Kidney glomerular epithelial cell (primary cell): ENCODE measurements at regions not wholly inside any gene's neighbourhood (a gene's known extent, or its start where the extent isn't known, plus 50 kb on each side); places are given as distances from the start of the nearest gene placed in this dataset.

ENCODE experiments used
- DNase-seq: peaks from one replicate; lab custom pipeline; 2025; lab: John Stamatoyannopoulos, UW

DNA sequence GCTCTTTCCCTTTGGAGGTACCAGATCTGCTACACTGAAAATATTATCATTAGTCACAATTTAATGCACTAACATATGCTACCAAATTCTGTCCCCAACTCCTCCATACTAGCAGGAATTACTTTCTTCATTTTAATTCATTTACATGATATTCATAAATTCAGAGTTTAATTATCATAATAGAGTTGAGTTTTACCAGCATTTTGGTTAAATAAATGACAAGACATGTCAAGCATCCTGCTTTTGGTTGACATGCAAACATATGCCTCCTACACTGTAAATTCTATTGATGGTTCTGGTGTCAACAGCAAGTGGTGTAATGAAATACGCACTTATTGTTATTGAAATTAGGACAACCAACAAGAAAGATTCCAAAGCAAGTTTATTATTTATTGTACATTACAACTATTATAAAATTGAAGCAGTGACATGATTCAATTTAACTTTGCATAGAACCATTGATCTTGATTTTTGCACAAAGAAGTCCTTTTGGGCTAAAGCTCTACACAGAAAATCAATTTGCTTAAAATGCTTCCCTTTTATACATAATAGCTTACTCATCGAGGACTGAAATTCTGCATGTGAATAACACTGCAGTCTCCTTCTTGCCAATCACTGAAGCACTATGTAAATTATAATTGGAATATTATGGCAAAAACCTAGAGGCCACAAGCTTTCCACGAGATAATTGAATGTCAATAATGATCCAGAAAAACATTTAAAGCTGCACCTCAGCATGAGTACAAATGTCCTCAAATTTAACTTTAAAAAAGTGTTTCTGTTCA lies 728.6 kb upstream of the ADGRL2 start:
- DNase-seq = no peak

DNA sequence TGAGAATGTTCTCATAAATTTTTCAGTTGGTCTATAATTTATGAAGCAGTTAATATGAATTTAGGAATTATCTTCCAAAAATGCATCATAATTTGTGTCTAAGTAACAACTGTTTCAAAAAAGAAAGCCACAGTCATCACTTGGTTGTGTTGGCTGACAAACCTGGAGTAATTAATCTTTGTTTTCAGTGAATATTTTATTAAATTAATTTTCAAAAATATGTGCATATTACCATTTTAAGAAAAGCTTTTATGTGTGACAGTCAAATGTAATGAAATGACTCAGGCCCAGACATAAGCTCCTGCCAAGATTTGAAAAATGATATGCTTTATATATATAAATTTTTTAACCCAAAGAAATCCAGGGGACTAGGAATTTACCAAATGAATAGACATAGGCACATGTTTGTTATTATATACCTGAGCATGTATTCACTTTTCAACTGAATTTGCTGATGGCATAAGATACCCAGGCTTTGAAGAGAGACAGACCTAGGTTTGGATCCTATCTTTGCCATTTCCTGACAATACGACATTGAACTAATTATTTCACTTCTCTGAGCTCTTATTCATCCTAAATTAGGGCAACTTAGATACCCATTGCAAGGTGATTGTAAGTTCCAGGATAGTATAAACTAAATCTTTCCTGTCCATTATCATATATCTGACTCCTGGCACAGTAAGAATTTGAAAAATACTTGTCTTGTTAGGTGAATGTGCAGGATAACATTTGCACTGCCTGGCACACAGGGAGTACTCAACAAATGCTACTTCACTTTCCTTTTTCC lies 729.5 kb upstream of the ADGRL2 start:
- no peak for DNase-seq

- no peak for DNase-seq
These were observed 730.9 kb upstream of the ADGRL2 start for GRCh38 chr1:81069856-81070255.

DNA sequence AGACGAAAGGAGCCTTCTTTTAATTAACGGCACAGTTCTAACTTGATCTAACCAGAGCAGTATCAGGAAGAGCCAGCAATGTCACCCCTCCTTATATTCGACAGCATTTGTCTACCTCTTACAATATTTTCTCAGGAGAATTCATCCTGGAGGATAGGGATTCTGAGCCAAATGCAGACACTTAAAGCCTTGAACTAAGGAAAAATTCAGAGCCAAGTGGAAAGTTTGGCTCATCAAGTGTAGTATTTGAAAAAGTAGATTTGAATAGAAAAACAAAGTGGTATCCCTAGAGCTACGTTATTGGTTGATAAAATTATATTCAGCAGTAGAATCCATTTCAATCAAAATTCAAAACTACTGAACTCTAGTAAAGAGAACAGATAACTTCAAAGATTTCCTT lies 732.0 kb upstream of the ADGRL2 start:
- DNase-seq = no peak

- DNase-seq = no peak
These were observed 746.9 kb upstream of the ADGRL2 start for GRCh38 chr1:81053826-81054225.

DNA sequence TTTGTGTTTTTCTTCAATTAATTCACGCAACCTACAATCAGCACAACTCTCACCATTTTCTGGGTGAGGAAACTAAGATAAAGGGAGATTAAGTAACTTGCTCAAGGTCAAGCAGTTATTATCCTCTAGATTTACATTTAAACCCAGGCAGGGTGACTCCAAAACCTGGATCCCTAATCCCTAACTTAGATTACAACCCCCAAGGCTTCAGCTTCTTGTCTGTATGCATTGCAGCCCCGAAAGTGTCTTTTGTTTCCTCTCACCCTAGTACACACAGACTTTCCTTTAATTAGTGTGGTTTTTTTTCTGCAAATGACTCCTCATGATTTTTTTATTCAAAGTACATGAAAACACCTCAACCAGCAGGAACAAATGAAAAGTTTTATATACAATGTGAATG lies 748.6 kb upstream of the ADGRL2 start:
- DNase-seq = no peak

- no peak for DNase-seq
These were observed 750.3 kb upstream of the ADGRL2 start for GRCh38 chr1:81050390-81050789.

- DNase-seq = no peak
These were observed 756.0 kb upstream of the ADGRL2 start for GRCh38 chr1:81044708-81045107.

- no peak for DNase-seq
These were observed 758.5 kb upstream of the ADGRL2 start for GRCh38 chr1:81042225-81042624.

DNA sequence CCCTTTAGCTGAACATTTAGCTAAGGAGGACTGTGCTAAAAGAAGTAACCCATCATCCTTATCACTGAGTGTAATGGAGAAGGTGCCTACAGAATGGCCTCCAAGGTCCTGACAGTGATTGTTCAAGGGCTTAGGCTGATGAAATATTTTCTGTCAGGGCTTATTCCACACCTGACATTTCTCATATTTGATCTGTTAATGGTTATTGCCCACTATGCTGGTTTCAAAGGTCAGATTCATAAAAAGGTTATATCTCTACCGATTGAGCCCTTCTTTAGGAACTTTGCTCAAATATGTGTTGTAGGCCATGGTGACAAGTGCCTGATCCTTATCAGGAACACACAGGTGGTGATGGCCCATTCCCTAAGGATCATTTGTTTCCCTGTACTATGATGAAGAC lies 766.4 kb upstream of the ADGRL2 start:
- no peak for DNase-seq

DNA sequence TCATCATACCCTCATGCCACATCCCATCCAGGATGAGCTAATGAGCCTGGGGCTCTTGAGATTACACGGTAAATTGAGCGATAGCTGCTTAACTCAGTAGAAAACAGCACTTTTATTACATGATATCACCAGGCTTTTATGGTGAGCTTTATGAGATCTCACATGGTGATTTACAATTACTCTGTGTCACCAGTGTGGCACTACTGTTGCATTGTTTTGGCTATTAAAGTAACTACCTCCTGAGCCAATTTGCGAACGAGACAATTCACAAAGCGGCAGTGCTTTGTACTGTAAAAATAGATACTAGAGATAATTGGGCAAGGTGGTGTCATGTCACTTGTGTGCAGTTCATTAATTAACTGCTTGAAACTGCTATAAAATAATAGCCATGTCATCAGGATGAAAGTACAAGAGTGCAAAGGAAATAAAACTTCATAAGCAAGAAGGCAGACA lies 767.7 kb upstream of the ADGRL2 start:
- no peak for DNase-seq

DNA sequence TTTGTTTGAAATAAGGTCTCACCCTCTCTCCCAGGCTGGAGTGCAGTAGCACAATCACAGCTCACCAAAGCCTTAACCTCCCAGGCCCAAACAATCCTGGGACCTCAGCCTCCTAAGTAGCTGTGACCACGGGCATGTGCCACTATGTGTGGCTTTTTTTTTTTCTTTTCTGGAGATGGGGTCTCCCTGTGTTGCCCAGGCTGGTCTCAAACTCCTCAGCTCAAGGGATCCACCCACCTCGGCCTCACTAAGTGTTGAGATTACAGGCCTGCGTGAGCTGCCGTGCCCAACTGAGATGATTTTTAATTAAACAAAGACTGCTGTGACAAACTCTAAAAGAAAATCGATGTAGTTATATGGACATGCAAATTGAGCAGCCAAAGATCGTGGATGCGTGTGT lies 768.4 kb upstream of the ADGRL2 start:
- DNase-seq = no peak

DNA sequence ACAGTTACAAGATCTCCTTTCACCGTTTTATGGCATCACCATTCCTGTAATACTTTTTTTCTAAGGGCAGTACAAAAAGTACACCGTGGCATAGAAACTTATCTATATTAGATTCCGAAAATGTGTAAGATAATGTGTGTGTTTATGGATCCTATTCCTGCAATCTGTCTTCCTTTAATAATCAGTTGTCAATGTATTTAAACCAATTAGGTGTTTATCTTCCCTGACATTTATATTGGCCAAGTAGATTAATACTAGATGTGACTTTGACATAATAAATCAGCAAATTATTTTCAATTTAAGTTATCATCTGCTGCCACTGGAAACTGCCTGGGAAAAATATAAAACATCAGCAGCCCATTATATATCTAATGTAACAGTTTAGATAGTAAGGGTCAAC lies 770.3 kb upstream of the ADGRL2 start:
- no peak for DNase-seq

- DNase-seq = no peak
These were observed 771.5 kb upstream of the ADGRL2 start for GRCh38 chr1:81029266-81029665.

DNA sequence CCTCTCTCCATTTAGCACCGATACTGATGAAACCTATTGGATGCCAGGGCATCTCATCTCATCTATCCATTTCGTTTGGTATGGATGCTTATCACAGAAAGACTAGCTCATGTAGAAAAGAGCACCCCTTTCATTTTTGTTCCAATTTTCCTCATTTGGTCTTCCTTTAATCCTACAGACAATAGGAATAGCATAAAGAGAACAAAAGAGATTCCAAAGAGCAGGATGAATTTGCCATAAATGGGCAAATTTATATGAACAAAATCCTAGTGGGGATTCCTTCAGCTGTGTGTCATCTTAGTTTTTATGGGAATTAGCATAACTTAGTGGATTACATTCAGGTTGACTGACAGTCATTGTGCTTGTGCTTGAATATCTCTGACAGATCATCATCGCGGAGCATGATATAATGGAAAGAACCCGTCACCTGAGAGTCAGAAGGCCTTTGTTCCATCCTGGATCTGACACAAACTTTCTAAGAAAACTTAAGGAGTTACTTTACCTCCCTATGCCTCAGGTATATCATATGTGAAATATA lies 777.5 kb upstream of the ADGRL2 start:
- no peak for DNase-seq

DNA sequence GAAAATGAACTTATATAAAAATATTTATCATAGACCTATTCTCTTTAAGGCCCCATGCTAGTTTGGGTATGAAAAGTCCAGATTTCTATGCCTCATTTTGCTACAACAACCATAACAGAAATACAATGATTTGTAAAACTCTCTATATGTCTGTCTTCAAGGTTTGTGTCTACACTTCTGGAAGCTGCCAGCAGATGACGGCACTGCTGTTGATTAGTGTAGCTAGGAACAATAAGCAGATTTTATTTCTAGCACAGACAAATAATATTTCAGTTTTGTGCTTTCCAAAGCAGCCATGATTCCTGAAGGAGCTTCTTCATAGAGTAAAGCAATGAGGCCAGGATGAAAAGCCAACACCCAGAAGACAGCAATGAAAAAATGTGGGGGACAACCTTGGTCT lies 779.6 kb upstream of the ADGRL2 start:
- no peak for DNase-seq

GRCh38 chr1:81020506-81020905 lies 780.2 kb upstream of the ADGRL2 start:
- DNase-seq = no peak

DNA sequence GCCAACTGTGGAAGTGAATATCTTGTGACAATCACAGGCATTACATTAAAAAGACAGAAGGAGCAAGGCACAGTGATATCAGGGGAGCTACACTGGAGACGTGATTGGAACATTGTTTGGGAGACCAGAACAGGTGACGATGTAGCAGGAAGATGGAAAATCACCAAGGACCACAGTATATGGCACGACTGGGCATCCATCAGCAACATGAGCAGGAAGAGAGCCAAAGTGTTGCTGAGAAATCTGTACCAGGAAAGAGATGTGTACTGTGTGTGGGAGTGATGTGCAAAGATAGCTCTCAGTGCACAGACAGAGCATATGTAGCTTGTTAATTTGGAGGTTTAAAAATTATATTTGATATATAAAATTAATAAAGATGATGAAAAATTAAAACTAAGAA lies 790.6 kb upstream of the ADGRL2 start:
- no peak for DNase-seq

GRCh38 chr1:81008293-81008692 lies 792.4 kb upstream of the ADGRL2 start:
- no peak for DNase-seq

DNA sequence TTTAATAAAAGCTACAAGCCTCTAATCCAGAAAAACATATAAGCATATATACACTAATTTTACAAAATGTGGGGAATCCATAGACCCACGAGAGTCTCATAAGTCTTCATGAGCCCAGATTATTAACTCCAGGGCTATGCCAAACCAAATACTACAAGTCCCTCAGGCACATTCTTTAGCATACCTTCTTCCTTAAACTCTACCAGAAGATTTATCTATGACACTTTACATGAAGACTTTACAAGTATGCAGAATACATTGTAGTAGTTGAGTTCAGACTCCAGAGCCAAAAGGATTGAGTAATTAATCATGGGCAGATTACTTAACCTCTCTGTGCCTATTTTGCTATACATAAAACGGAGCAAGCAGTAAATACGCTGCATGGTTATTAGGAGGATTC lies 793.7 kb upstream of the ADGRL2 start:
- no peak for DNase-seq

GRCh38 chr1:81006502-81006901 lies 794.2 kb upstream of the ADGRL2 start:
- no peak for DNase-seq

- DNase-seq = no peak
These were observed 796.7 kb upstream of the ADGRL2 start for GRCh38 chr1:81004011-81004410.

GRCh38 chr1:80994934-80995333 lies 805.8 kb upstream of the ADGRL2 start:
- DNase-seq = peak; percentile 75
